ENCODE measurements at regions not wholly inside any gene's neighbourhood (a gene's known extent, or its start where the extent isn't known, plus 50 kb on each side); places are given as distances from the start of the nearest gene placed in this dataset.

GRCh38 chr9:71608825-71609447 is 159.4 kb downstream of the CEMIP2 start:
- TF ChIP-seq, protein P1, sequence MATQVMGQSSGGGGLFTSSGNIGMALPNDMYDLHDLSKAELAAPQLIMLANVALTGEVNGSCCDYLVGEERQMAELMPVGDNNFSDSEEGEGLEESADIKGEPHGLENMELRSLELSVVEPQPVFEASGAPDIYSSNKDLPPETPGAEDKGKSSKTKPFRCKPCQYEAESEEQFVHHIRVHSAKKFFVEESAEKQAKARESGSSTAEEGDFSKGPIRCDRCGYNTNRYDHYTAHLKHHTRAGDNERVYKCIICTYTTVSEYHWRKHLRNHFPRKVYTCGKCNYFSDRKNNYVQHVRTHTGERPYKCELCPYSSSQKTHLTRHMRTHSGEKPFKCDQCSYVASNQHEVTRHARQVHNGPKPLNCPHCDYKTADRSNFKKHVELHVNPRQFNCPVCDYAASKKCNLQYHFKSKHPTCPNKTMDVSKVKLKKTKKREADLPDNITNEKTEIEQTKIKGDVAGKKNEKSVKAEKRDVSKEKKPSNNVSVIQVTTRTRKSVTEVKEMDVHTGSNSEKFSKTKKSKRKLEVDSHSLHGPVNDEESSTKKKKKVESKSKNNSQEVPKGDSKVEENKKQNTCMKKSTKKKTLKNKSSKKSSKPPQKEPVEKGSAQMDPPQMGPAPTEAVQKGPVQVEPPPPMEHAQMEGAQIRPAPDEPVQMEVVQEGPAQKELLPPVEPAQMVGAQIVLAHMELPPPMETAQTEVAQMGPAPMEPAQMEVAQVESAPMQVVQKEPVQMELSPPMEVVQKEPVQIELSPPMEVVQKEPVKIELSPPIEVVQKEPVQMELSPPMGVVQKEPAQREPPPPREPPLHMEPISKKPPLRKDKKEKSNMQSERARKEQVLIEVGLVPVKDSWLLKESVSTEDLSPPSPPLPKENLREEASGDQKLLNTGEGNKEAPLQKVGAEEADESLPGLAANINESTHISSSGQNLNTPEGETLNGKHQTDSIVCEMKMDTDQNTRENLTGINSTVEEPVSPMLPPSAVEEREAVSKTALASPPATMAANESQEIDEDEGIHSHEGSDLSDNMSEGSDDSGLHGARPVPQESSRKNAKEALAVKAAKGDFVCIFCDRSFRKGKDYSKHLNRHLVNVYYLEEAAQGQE (IDR thresholded peaks at IDR 0.05; ENCODE audit: insufficient read depth in 1 of 2, low read depth in 2 of 2, low read length in 2 of 2) = no peak
- TF ChIP-seq POLR2AphosphoS5 (IDR thresholded peaks at IDR 0.05; ENCODE audit: low read depth, low read length) = no peak
- TF ChIP-seq TAF1 (IDR thresholded peaks at IDR 0.05; ENCODE audit: borderline replicate concordance, insufficient read depth, low read length) = no peak
- TF ChIP-seq FOXP2 (optimal IDR thresholded peaks at IDR 0.05; ENCODE audit: borderline replicate concordance, extremely low read depth, extremely low read length, insufficient read depth) = no peak
- no peak for TF ChIP-seq SIN3A (IDR thresholded peaks at IDR 0.05; ENCODE audit: borderline replicate concordance, insufficient read depth, low read length)

All from PFSK-1 (cell line).